NT2/D1 (cell line): ENCODE measurements at regions not wholly inside any gene's neighbourhood (a gene's known extent, or its start where the extent isn't known, plus 50 kb on each side); places are given as distances from the start of the nearest gene placed in this dataset.

Experiments
- YY1 ChIP-seq: IDR thresholded peaks from 2 replicates; pipeline ENCODE4 v1.6.1; 2011; ENCODE audit not compliant: insufficient read length, insufficient read depth
- ZNF274 ChIP-seq: IDR thresholded peaks from 2 replicates; pipeline ENCODE4 v1.6.1; 2011; ENCODE audit warnings: mild to moderate bottlenecking, low read depth, low read length

GRCh38 chr12:125515887-125516286 is 450.7 kb downstream of the AACS start:
- TF ChIP-seq YY1 (no peak), ZNF274 (no peak)
